Upper lobe of left lung (tissue), 4 donors: ENCODE measurements at regions not wholly inside any gene's neighbourhood (a gene's known extent, or its start where the extent isn't known, plus 50 kb on each side); places are given as distances from the start of the nearest gene placed in this dataset.

Experiments used
- POLR2AphosphoS5 ChIP-seq, 2 donors: sonication (generic); formaldehyde crosslinking; IDR thresholded peaks; one replicate each; pipeline ENCODE4 v1.5.1; 2017; ENCODE audit warnings: antibody characterized with exemption in 2 of 2
- TF ChIP-seq, protein P1 (sequence below), 6 experiments: fragments of 450-650 bp in 4 of 6; fragments of 200-600 bp in 2 of 6; sonication (generic) in 2 of 6; IDR thresholded peaks; one replicate each; pipeline ENCODE4 v1.5.1; 2016 to 2019; ENCODE audit warnings: antibody characterized with exemption in 6 of 6

DNA sequence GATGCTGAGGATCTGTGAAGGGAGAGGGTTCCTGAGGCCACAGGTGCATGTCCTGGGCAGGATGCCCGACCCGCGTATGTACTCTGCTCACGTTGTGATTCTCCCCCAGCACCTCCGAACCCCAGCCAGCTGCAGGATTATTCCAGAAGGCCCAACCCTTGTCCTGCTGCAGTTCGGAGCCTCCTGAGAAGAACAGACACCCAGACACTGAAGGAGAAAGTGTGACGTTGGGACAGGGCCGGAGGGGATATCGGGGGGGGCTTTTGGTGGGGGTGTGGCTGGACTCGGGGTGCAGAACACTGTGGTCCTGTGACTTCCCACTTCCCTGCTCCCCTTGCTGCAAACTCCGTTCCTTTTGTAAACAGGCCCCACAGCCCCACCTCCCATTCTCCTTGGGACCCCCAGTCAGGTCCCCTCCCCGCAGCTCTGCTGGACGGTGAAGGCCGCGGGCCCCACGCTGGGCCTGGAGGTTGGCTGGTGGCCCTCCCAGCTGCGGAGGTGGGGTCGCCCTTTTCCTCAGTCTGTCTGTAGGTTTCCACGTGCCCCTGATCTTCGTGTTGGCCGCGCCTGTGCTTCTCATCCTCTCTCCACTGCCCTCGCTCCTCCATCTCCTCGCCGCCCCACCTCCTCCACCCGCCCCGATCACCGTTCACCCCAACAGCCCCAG is 83.0 kb upstream of the ADRA2C start:
- TF ChIP-seq, protein P1, sequence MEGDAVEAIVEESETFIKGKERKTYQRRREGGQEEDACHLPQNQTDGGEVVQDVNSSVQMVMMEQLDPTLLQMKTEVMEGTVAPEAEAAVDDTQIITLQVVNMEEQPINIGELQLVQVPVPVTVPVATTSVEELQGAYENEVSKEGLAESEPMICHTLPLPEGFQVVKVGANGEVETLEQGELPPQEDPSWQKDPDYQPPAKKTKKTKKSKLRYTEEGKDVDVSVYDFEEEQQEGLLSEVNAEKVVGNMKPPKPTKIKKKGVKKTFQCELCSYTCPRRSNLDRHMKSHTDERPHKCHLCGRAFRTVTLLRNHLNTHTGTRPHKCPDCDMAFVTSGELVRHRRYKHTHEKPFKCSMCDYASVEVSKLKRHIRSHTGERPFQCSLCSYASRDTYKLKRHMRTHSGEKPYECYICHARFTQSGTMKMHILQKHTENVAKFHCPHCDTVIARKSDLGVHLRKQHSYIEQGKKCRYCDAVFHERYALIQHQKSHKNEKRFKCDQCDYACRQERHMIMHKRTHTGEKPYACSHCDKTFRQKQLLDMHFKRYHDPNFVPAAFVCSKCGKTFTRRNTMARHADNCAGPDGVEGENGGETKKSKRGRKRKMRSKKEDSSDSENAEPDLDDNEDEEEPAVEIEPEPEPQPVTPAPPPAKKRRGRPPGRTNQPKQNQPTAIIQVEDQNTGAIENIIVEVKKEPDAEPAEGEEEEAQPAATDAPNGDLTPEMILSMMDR (IDR thresholded peaks at IDR 0.05), result no peak
- TF ChIP-seq POLR2AphosphoS5 (IDR thresholded peaks at IDR 0.05), result no peak
